Effector CD4-positive, alpha-beta T cell (primary cell): ENCODE measurements at regions not wholly inside any gene's neighbourhood (a gene's known extent, or its start where the extent isn't known, plus 50 kb on each side); places are given as distances from the start of the nearest gene placed in this dataset.
"Not testable (repeated sequence)": the region's sequence is repeated elsewhere in the genome, so short reads cannot be mapped to it uniquely, and the experiment has no call there.

ENCODE experiments used
- DNase-seq: peaks from one replicate; pipeline ENCODE4 v3.0.0-alpha.2; 2020

GRCh38 chr2:57372237-57372984, 674.2 kb upstream of the VRK2 start:
- no peak for DNase-seq

- DNase-seq, result no peak
Observed at GRCh38 chr2:57373530-57373929, 673.1 kb upstream of the VRK2 start.

GRCh38 chr2:57376985-57377384, 669.6 kb upstream of the VRK2 start:
- no peak for DNase-seq

GRCh38 chr2:57386305-57386704, 660.3 kb upstream of the VRK2 start:
- no peak for DNase-seq

- no peak for DNase-seq
Observed at GRCh38 chr2:57396355-57397098, 650.1 kb upstream of the VRK2 start.

- DNase-seq, result no peak
Observed at GRCh38 chr2:57397550-57398360, 648.9 kb upstream of the VRK2 start.

- DNase-seq, result no peak
Observed at GRCh38 chr2:57399057-57399456, 647.5 kb upstream of the VRK2 start.

- no peak for DNase-seq
Observed at GRCh38 chr2:57402096-57402495, 644.5 kb upstream of the VRK2 start.

- DNase-seq, result no peak
Observed at GRCh38 chr2:57402755-57403154, 643.9 kb upstream of the VRK2 start.

GRCh38 chr2:57407772-57408201, 638.8 kb upstream of the VRK2 start:
- DNase-seq, result no peak

GRCh38 chr2:57408587-57408986, 638.0 kb upstream of the VRK2 start:
- DNase-seq, result no peak

GRCh38 chr2:57417007-57417406, 629.6 kb upstream of the VRK2 start:
- DNase-seq, result no peak

GRCh38 chr2:57418859-57419346, 627.7 kb upstream of the VRK2 start:
- not testable (repeated sequence) for DNase-seq

GRCh38 chr2:57429831-57430230, 616.8 kb upstream of the VRK2 start:
- DNase-seq, result no peak

- no peak for DNase-seq
Observed at GRCh38 chr2:57432528-57432927, 614.1 kb upstream of the VRK2 start.

GRCh38 chr2:57434441-57434840, 612.2 kb upstream of the VRK2 start:
- DNase-seq, result no peak

GRCh38 chr2:57434972-57435371, 611.6 kb upstream of the VRK2 start:
- no peak for DNase-seq

GRCh38 chr2:57437077-57437476, 609.5 kb upstream of the VRK2 start:
- no peak for DNase-seq

GRCh38 chr2:57440437-57440836, 606.2 kb upstream of the VRK2 start:
- DNase-seq, result no peak

- DNase-seq, result no peak
Observed at GRCh38 chr2:57443086-57443485, 603.5 kb upstream of the VRK2 start.

- DNase-seq, result no peak
Observed at GRCh38 chr2:57443973-57444521, 602.6 kb upstream of the VRK2 start.

- no peak for DNase-seq
Observed at GRCh38 chr2:57444752-57445430, 601.7 kb upstream of the VRK2 start.
